Stimulated activated naive CD8-positive, alpha-beta T cell treated with anti-CD3 and anti-CD28 coated beads, Interleukin-15, amount 100 ng/mL, for 72 hours (primary cell): ENCODE measurements at regions not wholly inside any gene's neighbourhood (a gene's known extent, or its start where the extent isn't known, plus 50 kb on each side); places are given as distances from the start of the nearest gene placed in this dataset.

Experiments used
- ATAC-seq: fragments of 150-1000 bp; cut with Tn5 transposase; 2 replicates; pipeline ENCODE4 v1.10.0; 2021; ENCODE audit warnings: mild to moderate bottlenecking, moderate library complexity
- DNase-seq, 2 donors: peaks; one replicate each; pipeline ENCODE4 v3.0.0; 2021 to 2022
- H3K27ac Mint-ChIP-seq, 2 donors: one replicate each; pipeline ENCODE4 v1.8.0; 2022; ENCODE audit warnings: mild to moderate bottlenecking in 2 of 2, mixed read lengths in 2 of 2, moderate library complexity in 2 of 2
- H3K27me3 Mint-ChIP-seq: one replicate; pipeline ENCODE4 v1.8.0; 2022; ENCODE audit warnings: mixed read lengths
- H3K4me1 Mint-ChIP-seq: one replicate; pipeline ENCODE4 v1.8.0; 2022; ENCODE audit warnings: mild to moderate bottlenecking, mixed read lengths
- H3K4me3 Mint-ChIP-seq, 2 donors: one replicate each; pipeline ENCODE4 v1.8.0; 2022; ENCODE audit warnings: mild to moderate bottlenecking in 2 of 2, mixed read lengths in 2 of 2, moderate library complexity in 1 of 2
- H3K9me3 Mint-ChIP-seq, 2 donors: one replicate each; pipeline ENCODE4 v1.8.0; 2022; ENCODE audit warnings: mixed read lengths in 2 of 2

- no peaks in the 10 kb centered on the region for H3K4me1 Mint-ChIP-seq
- H3K27ac Mint-ChIP-seq: no peak overlapping the region
- peaks cover 13% of the 10 kb centered on the region for H3K27me3 Mint-ChIP-seq
- DNase-seq (no peak), ATAC-seq (no peak)
- no peak overlapping the region for H3K4me3 Mint-ChIP-seq
- peaks cover 15 to 16% of the 10 kb centered on the region in 2 donors for H3K9me3 Mint-ChIP-seq
These were observed 416.1 kb upstream of the CITED2 start for GRCh38 chr6:139790527-139790926.

- DNase-seq (no peak), ATAC-seq (no peak)
- peaks cover 18 to 22% of the 10 kb centered on the region in 2 donors for H3K9me3 Mint-ChIP-seq
- no peak overlapping the region for H3K4me3 Mint-ChIP-seq
- peaks cover 19% of the 10 kb centered on the region for H3K27me3 Mint-ChIP-seq
- H3K4me1 Mint-ChIP-seq: no peaks in the 10 kb centered on the region
- no peak overlapping the region for H3K27ac Mint-ChIP-seq
These were observed 409.8 kb upstream of the CITED2 start for GRCh38 chr6:139784222-139784769.

GRCh38 chr6:139779988-139780774 is 405.7 kb upstream of the CITED2 start:
- Mint-ChIP-seq H3K4me1 (no peaks in the 10 kb centered on the region), H3K4me3 (no peak overlapping the region), H3K27me3 (peaks cover 7% of the 10 kb centered on the region), H3K9me3 (peaks cover 0 to 3% of the 10 kb centered on the region in 2 donors), H3K27ac (no peak overlapping the region)
- no peak for ATAC-seq
- no peak for DNase-seq

- Mint-ChIP-seq H3K4me3 (no peak overlapping the region), H3K27ac (no peak overlapping the region), H3K4me1 (no peaks in the 10 kb centered on the region), H3K27me3 (peaks cover 10% of the 10 kb centered on the region), H3K9me3 (no peaks in the 10 kb centered on the region)
- ATAC-seq: no peak
- no peak for DNase-seq
These were observed 404.2 kb upstream of the CITED2 start for GRCh38 chr6:139778688-139779087.

GRCh38 chr6:139778106-139778505 is 403.7 kb upstream of the CITED2 start:
- ATAC-seq: no peak

GRCh38 chr6:139777202-139777970 is 402.9 kb upstream of the CITED2 start:
- H3K4me3 Mint-ChIP-seq: no peak overlapping the region
- H3K27me3 Mint-ChIP-seq: peaks cover 10% of the 10 kb centered on the region
- H3K4me1 Mint-ChIP-seq: no peaks in the 10 kb centered on the region
- ATAC-seq (no peak), DNase-seq (no peak)
- H3K9me3 Mint-ChIP-seq: no peaks in the 10 kb centered on the region
- no peak overlapping the region for H3K27ac Mint-ChIP-seq

More at GRCh38 chr6:139778106-139778505, 403.7 kb upstream of the CITED2 start:
- Mint-ChIP-seq H3K27ac (no peak overlapping the region), H3K4me1 (no peaks in the 10 kb centered on the region), H3K9me3 (no peaks in the 10 kb centered on the region), H3K27me3 (peaks cover 10% of the 10 kb centered on the region), H3K4me3 (no peak overlapping the region)
- no peak for DNase-seq

- Mint-ChIP-seq H3K9me3 (no peaks in the 10 kb centered on the region), H3K27ac (no peak overlapping the region), H3K4me1 (no peaks in the 10 kb centered on the region), H3K4me3 (no peak overlapping the region), H3K27me3 (peaks cover 10% of the 10 kb centered on the region)
- ATAC-seq: no peak
- DNase-seq: no peak
These were observed 401.6 kb upstream of the CITED2 start for GRCh38 chr6:139776041-139776440.

- no peaks in the 10 kb centered on the region for H3K27me3 Mint-ChIP-seq
- peaks cover 0 to 5% of the 10 kb centered on the region in 2 donors for H3K9me3 Mint-ChIP-seq
- DNase-seq (no peak), ATAC-seq (no peak)
- H3K4me3 Mint-ChIP-seq: no peak overlapping the region
- H3K27ac Mint-ChIP-seq: peak overlapping the region in 1 of 2 donors; percentile 9
- H3K4me1 Mint-ChIP-seq: peaks cover 32% of the 10 kb centered on the region
These were observed 393.7 kb upstream of the CITED2 start for GRCh38 chr6:139768196-139768595.

GRCh38 chr6:139766796-139767195 is 392.3 kb upstream of the CITED2 start:
- no peak overlapping the region for H3K4me3 Mint-ChIP-seq
- ATAC-seq (no peak), DNase-seq (no peak)
- peaks cover 32% of the 10 kb centered on the region for H3K4me1 Mint-ChIP-seq
- H3K9me3 Mint-ChIP-seq: peaks cover 0 to 5% of the 10 kb centered on the region in 2 donors
- H3K27me3 Mint-ChIP-seq: no peaks in the 10 kb centered on the region
- no peak overlapping the region for H3K27ac Mint-ChIP-seq

- ATAC-seq: no peak
- DNase-seq: no peak
- peaks cover 0 to 5% of the 10 kb centered on the region in 2 donors for H3K9me3 Mint-ChIP-seq
- no peak overlapping the region for H3K27ac Mint-ChIP-seq
- H3K27me3 Mint-ChIP-seq: no peaks in the 10 kb centered on the region
- no peak overlapping the region for H3K4me3 Mint-ChIP-seq
- H3K4me1 Mint-ChIP-seq: peaks cover 32% of the 10 kb centered on the region
These were observed 391.4 kb upstream of the CITED2 start for GRCh38 chr6:139765825-139766285.

- H3K27me3 Mint-ChIP-seq: no peaks in the 10 kb centered on the region
- H3K27ac Mint-ChIP-seq: peak overlapping the region in 1 of 2 donors; percentile 40
- DNase-seq (no peak), ATAC-seq (peak; percentile 50)
- H3K9me3 Mint-ChIP-seq: peaks cover 0 to 5% of the 10 kb centered on the region in 2 donors
- peaks cover 32% of the 10 kb centered on the region for H3K4me1 Mint-ChIP-seq
- H3K4me3 Mint-ChIP-seq: peak overlapping the region in 1 of 2 donors; percentile 27
These were observed 390.1 kb upstream of the CITED2 start for GRCh38 chr6:139764498-139764986.

GRCh38 chr6:139763468-139764210 is 389.2 kb upstream of the CITED2 start:
- ATAC-seq (no peak), DNase-seq (no peak)
- Mint-ChIP-seq H3K27ac (no peak overlapping the region), H3K27me3 (no peaks in the 10 kb centered on the region), H3K4me3 (no peak overlapping the region), H3K9me3 (peaks cover 0 to 5% of the 10 kb centered on the region in 2 donors), H3K4me1 (peaks cover 32% of the 10 kb centered on the region)

- Mint-ChIP-seq H3K9me3 (no peaks in the 10 kb centered on the region), H3K4me3 (no peak overlapping the region), H3K4me1 (peaks cover 32% of the 10 kb centered on the region), H3K27ac (no peak overlapping the region), H3K27me3 (no peaks in the 10 kb centered on the region)
- no peak for ATAC-seq
- DNase-seq: no peak
These were observed 388.2 kb upstream of the CITED2 start for GRCh38 chr6:139762587-139763031.

GRCh38 chr6:139760128-139760527 is 385.7 kb upstream of the CITED2 start:
- Mint-ChIP-seq H3K4me3 (no peak overlapping the region), H3K27ac (no peak overlapping the region), H3K4me1 (peaks cover 18% of the 10 kb centered on the region), H3K9me3 (no peaks in the 10 kb centered on the region), H3K27me3 (no peaks in the 10 kb centered on the region)
- ATAC-seq (no peak), DNase-seq (no peak)

- Mint-ChIP-seq H3K27ac (no peak overlapping the region), H3K27me3 (no peaks in the 10 kb centered on the region), H3K4me1 (peaks cover 8% of the 10 kb centered on the region), H3K9me3 (no peaks in the 10 kb centered on the region), H3K4me3 (no peak overlapping the region)
- no peak for DNase-seq
- no peak for ATAC-seq
These were observed 384.6 kb upstream of the CITED2 start for GRCh38 chr6:139759086-139759485.
